ENCODE measurements at regions not wholly inside any gene's neighbourhood (a gene's known extent, or its start where the extent isn't known, plus 50 kb on each side); places are given as distances from the start of the nearest gene placed in this dataset.

- H4K20me1 ChIP-seq (replicated peaks; ENCODE audit: control insufficient read depth, extremely low read depth, insufficient read depth, low read length): no peaks in the 10 kb centered on the region
- no peaks in the 10 kb centered on the region for H3K9me1 ChIP-seq (replicated peaks; ENCODE audit: control insufficient read depth, extremely low read depth, insufficient read depth, low read length)
- H3K4me2 ChIP-seq (ENCODE audit: insufficient read depth, low read length): no peak overlapping the region
- ChIA-PET POLR2A (no interaction called here), CTCF (no interaction called here)
- H3K36me3 ChIP-seq (ENCODE audit: control insufficient read depth in 2 of 2, extremely low read depth in 1 of 2, insufficient read depth in 2 of 2, low read length in 2 of 2): no peaks in the 10 kb centered on the region
- no TSS peak for BruUV-seq (replicated peaks)
- no peaks in the 10 kb centered on the region for H3K79me2 ChIP-seq (ENCODE audit: control insufficient read depth, insufficient read depth, low read length)
- dilution Hi-C loops (cut with MboI; ENCODE audit: extremely low pct_ligation_motif_present, low sequenced_read_pairs): no loop called here
- H2AFZ ChIP-seq (ENCODE audit: low read depth, low read length): no peak overlapping the region
- no peak overlapping the region for H3K9ac ChIP-seq (replicated peaks; ENCODE audit: extremely low read depth, insufficient read depth, low read length)
- TF ChIP-seq FOS (IDR thresholded peaks at IDR 0.05; ENCODE audit: borderline replicate concordance, insufficient read depth, low read length) (no peak), GATA2 (IDR thresholded peaks at IDR 0.05; ENCODE audit: insufficient read depth, insufficient read length, low read depth, low read length) (no peak), JUN (IDR thresholded peaks at IDR 0.05; ENCODE audit: borderline replicate concordance, insufficient read depth, insufficient read length, low read depth) (no peak), POLR2AphosphoS5 (IDR thresholded peaks at IDR 0.05; ENCODE audit: insufficient read depth, low read depth, low read length) (no peak), MYC (IDR thresholded peaks at IDR 0.05; ENCODE audit: low read depth, low read length) (no peak), POLR2A (IDR thresholded peaks at IDR 0.05; ENCODE audit: low read depth, low read length) (no peak), MAX (IDR thresholded peaks at IDR 0.05; ENCODE audit: insufficient read depth, insufficient read length) (no peak), EZH2 (IDR thresholded peaks at IDR 0.05; ENCODE audit: borderline replicate concordance, low read depth, low read length, severe bottlenecking) (no peak)
- TF ChIP-seq, protein P1, sequence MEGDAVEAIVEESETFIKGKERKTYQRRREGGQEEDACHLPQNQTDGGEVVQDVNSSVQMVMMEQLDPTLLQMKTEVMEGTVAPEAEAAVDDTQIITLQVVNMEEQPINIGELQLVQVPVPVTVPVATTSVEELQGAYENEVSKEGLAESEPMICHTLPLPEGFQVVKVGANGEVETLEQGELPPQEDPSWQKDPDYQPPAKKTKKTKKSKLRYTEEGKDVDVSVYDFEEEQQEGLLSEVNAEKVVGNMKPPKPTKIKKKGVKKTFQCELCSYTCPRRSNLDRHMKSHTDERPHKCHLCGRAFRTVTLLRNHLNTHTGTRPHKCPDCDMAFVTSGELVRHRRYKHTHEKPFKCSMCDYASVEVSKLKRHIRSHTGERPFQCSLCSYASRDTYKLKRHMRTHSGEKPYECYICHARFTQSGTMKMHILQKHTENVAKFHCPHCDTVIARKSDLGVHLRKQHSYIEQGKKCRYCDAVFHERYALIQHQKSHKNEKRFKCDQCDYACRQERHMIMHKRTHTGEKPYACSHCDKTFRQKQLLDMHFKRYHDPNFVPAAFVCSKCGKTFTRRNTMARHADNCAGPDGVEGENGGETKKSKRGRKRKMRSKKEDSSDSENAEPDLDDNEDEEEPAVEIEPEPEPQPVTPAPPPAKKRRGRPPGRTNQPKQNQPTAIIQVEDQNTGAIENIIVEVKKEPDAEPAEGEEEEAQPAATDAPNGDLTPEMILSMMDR (IDR thresholded peaks at IDR 0.05; ENCODE audit: extremely low read depth in 1 of 2, insufficient read depth in 1 of 2, low read depth in 1 of 2, low read length in 2 of 2): no peak
- H3K9me3 ChIP-seq (replicated peaks; ENCODE audit: control insufficient read depth, insufficient read depth, low read length): no peaks in the 10 kb centered on the region
- H3K4me1 ChIP-seq (ENCODE audit: control insufficient read depth, extremely low read depth, insufficient read depth, low read length): no peaks in the 10 kb centered on the region
- no peak for DNase-seq (ENCODE audit: low read depth, low spot score)
- H3K27ac ChIP-seq (ENCODE audit: insufficient read depth, low read depth, low read length): no peak overlapping the region
- FAIRE-seq: no peak
- intact Hi-C loops (cut with micrococcal nuclease): no loop called here
- no peaks in the 10 kb centered on the region for H3K27me3 ChIP-seq (ENCODE audit: control insufficient read depth in 2 of 2, insufficient read depth in 2 of 2, low read length in 2 of 2)
- H3K4me3 ChIP-seq (replicated peaks in 1 of 3; ENCODE audit: insufficient read depth in 1 of 3, low read depth in 1 of 3, low read length in 3 of 3): no peak overlapping the region
Measured at GRCh38 chr14:88940671-88941070, 116.2 kb downstream of the TTC8 start.

Measured in endothelial cell of umbilical vein (primary cell).